ENCODE measurements at regions not wholly inside any gene's neighbourhood (a gene's known extent, or its start where the extent isn't known, plus 50 kb on each side); places are given as distances from the start of the nearest gene placed in this dataset.

- no peak overlapping the region for H3K27ac ChIP-seq (ENCODE audit: low read depth, low read length)
- Mint-ChIP-seq H3K27ac (ENCODE audit: unreplicated experiment) (no peak overlapping the region), H3K36me3 (ENCODE audit: low read depth, unreplicated experiment) (no peaks in the 10 kb centered on the region), H3K4me3 (ENCODE audit: unreplicated experiment) (no peak overlapping the region), H3K9me3 (ENCODE audit: unreplicated experiment) (no peaks in the 10 kb centered on the region), H3K27me3 (ENCODE audit: low read depth, unreplicated experiment) (no peaks in the 10 kb centered on the region), H3K4me1 (ENCODE audit: low read depth, unreplicated experiment) (no peaks in the 10 kb centered on the region)
- H3K79me2 ChIP-seq (ENCODE audit: insufficient read depth, low read length) = no peaks in the 10 kb centered on the region
- H3K9me3 ChIP-seq (ENCODE audit: insufficient read depth, low read depth, low read length) = no peaks in the 10 kb centered on the region
- no peak for DNase-seq (ENCODE audit: low read depth)
- H3K4me1 ChIP-seq (ENCODE audit: insufficient read depth, low read length) = no peaks in the 10 kb centered on the region
- H3K36me3 ChIP-seq (ENCODE audit: insufficient read depth, low read length) = no peaks in the 10 kb centered on the region
- no peak overlapping the region for H3K9ac ChIP-seq (ENCODE audit: low read length)
- H3K4me2 ChIP-seq (ENCODE audit: low read length) = no peak overlapping the region
- TF ChIP-seq EZH2 (IDR thresholded peaks at IDR 0.05; ENCODE audit: insufficient read depth, low read length) = no peak
- TF ChIP-seq, protein P1, sequence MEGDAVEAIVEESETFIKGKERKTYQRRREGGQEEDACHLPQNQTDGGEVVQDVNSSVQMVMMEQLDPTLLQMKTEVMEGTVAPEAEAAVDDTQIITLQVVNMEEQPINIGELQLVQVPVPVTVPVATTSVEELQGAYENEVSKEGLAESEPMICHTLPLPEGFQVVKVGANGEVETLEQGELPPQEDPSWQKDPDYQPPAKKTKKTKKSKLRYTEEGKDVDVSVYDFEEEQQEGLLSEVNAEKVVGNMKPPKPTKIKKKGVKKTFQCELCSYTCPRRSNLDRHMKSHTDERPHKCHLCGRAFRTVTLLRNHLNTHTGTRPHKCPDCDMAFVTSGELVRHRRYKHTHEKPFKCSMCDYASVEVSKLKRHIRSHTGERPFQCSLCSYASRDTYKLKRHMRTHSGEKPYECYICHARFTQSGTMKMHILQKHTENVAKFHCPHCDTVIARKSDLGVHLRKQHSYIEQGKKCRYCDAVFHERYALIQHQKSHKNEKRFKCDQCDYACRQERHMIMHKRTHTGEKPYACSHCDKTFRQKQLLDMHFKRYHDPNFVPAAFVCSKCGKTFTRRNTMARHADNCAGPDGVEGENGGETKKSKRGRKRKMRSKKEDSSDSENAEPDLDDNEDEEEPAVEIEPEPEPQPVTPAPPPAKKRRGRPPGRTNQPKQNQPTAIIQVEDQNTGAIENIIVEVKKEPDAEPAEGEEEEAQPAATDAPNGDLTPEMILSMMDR (IDR thresholded peaks at IDR 0.05; ENCODE audit: insufficient read depth, low read depth, low read length) = no peak
- H4K20me1 ChIP-seq (ENCODE audit: insufficient read depth, low read length) = no peaks in the 10 kb centered on the region
- no peak for FAIRE-seq
- no peaks in the 10 kb centered on the region for H3K27me3 ChIP-seq (ENCODE audit: insufficient read depth, low read length)
- no peak overlapping the region for H2AFZ ChIP-seq (ENCODE audit: low read depth, low read length)
- H3K4me3 ChIP-seq (ENCODE audit: insufficient read depth, low read depth, low read length) = no peak overlapping the region
Measured at GRCh38 chr14:87184180-87184579, 808.8 kb downstream of the GALC start.

DNA sequence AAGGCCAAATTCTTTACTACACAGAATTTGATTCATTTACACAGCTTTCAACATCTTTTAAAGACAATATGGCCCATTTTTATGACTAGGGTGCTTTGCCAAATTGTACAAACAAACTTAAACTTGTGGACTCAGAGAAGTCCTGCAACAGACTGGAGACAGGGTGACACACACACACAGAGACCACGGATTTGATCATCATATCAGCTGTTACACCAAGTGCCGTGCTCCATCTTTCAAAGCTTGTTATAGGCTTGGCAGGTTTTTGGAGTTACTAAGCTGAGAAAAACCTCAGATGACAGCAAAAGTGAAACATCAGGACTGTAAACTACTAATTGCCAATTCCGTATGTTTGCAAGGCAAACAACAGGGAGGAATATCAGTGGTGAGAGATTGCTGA is 811.7 kb downstream of the GALC start:
- H3K4me2 ChIP-seq (ENCODE audit: low read length) = no peak overlapping the region
- no peaks in the 10 kb centered on the region for H3K79me2 ChIP-seq (ENCODE audit: insufficient read depth, low read length)
- H3K4me3 ChIP-seq (ENCODE audit: insufficient read depth, low read depth, low read length) = no peak overlapping the region
- H3K9me3 Mint-ChIP-seq (ENCODE audit: unreplicated experiment) = peaks cover 7% of the 10 kb centered on the region
- no peaks in the 10 kb centered on the region for H3K36me3 ChIP-seq (ENCODE audit: insufficient read depth, low read length)
- peak overlapping the region; percentile 34 for H2AFZ ChIP-seq (ENCODE audit: low read depth, low read length)
- no peaks in the 10 kb centered on the region for H4K20me1 ChIP-seq (ENCODE audit: insufficient read depth, low read length)
- no peaks in the 10 kb centered on the region for H3K27me3 Mint-ChIP-seq (ENCODE audit: low read depth, unreplicated experiment)
- FAIRE-seq (no peak), DNase-seq (ENCODE audit: low read depth) (no peak)
- no peak overlapping the region for H3K9ac ChIP-seq (ENCODE audit: low read length)
- H3K4me1 ChIP-seq (ENCODE audit: insufficient read depth, low read length) = no peaks in the 10 kb centered on the region
- no peak overlapping the region for H3K4me3 Mint-ChIP-seq (ENCODE audit: unreplicated experiment)
- no peaks in the 10 kb centered on the region for H3K27me3 ChIP-seq (ENCODE audit: insufficient read depth, low read length)
- H3K36me3 Mint-ChIP-seq (ENCODE audit: low read depth, unreplicated experiment) = no peaks in the 10 kb centered on the region
- H3K27ac ChIP-seq (ENCODE audit: low read depth, low read length) = no peak overlapping the region
- no peaks in the 10 kb centered on the region for H3K9me3 ChIP-seq (ENCODE audit: insufficient read depth, low read depth, low read length)
- TF ChIP-seq EZH2 (IDR thresholded peaks at IDR 0.05; ENCODE audit: insufficient read depth, low read length) = no peak
- TF ChIP-seq, protein P1 (IDR thresholded peaks at IDR 0.05; ENCODE audit: insufficient read depth, low read depth, low read length) = no peak
- no peaks in the 10 kb centered on the region for H3K4me1 Mint-ChIP-seq (ENCODE audit: low read depth, unreplicated experiment)
- H3K27ac Mint-ChIP-seq (ENCODE audit: unreplicated experiment) = no peak overlapping the region

DNA sequence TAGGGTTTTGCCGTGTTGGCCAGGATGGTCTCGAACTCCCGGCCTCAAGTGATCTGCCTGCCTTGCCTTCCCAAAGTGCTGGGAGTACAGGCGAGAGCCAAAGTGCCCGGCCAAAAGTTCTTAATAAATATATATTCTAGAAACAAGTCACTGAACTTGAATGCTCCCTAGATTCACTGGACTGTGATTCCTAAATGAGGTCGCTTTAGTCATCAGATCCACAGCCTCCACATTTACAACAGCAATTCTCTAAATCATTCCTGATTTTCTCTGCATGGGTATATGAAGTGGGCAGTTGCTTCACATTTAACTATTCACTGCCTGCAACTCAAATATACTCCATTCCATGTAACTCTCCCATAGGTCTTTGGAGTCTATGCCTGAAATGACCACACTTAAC is 813.0 kb downstream of the GALC start:
- Histone ChIP-seq H3K4me1 (ENCODE audit: insufficient read depth, low read length) (no peaks in the 10 kb centered on the region), H3K79me2 (ENCODE audit: insufficient read depth, low read length) (no peaks in the 10 kb centered on the region), H3K9me3 (ENCODE audit: insufficient read depth, low read depth, low read length) (no peaks in the 10 kb centered on the region), H3K36me3 (ENCODE audit: insufficient read depth, low read length) (no peaks in the 10 kb centered on the region), H3K4me3 (ENCODE audit: insufficient read depth, low read depth, low read length) (no peak overlapping the region), H4K20me1 (ENCODE audit: insufficient read depth, low read length) (no peaks in the 10 kb centered on the region), H3K4me2 (ENCODE audit: low read length) (no peak overlapping the region), H3K27ac (ENCODE audit: low read depth, low read length) (no peak overlapping the region), H3K27me3 (ENCODE audit: insufficient read depth, low read length) (no peaks in the 10 kb centered on the region), H2AFZ (ENCODE audit: low read depth, low read length) (no peak overlapping the region), H3K9ac (ENCODE audit: low read length) (no peak overlapping the region)
- no peak overlapping the region for H3K27ac Mint-ChIP-seq (ENCODE audit: unreplicated experiment)
- peaks cover 11% of the 10 kb centered on the region for H3K9me3 Mint-ChIP-seq (ENCODE audit: unreplicated experiment)
- no peaks in the 10 kb centered on the region for H3K4me1 Mint-ChIP-seq (ENCODE audit: low read depth, unreplicated experiment)
- DNase-seq (ENCODE audit: low read depth) (peak; percentile 10), FAIRE-seq (no peak)
- no peak overlapping the region for H3K4me3 Mint-ChIP-seq (ENCODE audit: unreplicated experiment)
- TF ChIP-seq, protein P1 (IDR thresholded peaks at IDR 0.05; ENCODE audit: insufficient read depth, low read depth, low read length) = no peak
- no peak for TF ChIP-seq EZH2 (IDR thresholded peaks at IDR 0.05; ENCODE audit: insufficient read depth, low read length)
- no peaks in the 10 kb centered on the region for H3K36me3 Mint-ChIP-seq (ENCODE audit: low read depth, unreplicated experiment)
- no peaks in the 10 kb centered on the region for H3K27me3 Mint-ChIP-seq (ENCODE audit: low read depth, unreplicated experiment)
